Stromal cell of bone marrow (primary cell): ENCODE measurements at regions not wholly inside any gene's neighbourhood (a gene's known extent, or its start where the extent isn't known, plus 50 kb on each side); places are given as distances from the start of the nearest gene placed in this dataset.
A peak's percentile ranks its signal among the peaks of the same experiment; 100 is the strongest.

Source experiments
- DNase-seq: peaks from one replicate; pipeline ENCODE4 v3.0.0-alpha.2; 2012; ENCODE audit warnings: low read depth

DNA sequence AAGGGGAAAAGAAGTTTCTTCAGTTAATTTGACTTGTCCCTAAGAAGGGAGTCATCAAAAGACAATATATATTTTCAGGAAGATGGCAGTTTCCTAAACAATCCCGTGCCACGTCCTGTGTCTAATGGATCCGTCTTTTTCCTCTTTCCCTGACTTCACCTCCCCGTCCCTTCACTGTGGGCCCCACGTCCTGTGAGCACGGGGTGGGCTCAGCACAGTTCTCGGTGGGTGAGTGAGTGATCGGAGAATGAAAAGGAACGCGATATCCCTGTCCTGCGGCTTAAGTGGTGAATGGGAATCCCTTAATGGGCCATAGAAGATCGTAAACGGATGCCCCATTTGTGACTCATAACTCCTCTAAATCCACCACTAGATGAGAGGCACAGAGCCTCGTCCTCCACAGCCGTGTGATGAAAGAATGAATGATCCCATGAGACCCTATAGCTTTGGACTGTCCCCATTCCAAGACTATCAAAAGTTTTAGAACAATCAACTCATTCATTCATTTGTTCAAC lies 63.5 kb upstream of the PITRM1 start:
- DNase-seq = no peak

DNA sequence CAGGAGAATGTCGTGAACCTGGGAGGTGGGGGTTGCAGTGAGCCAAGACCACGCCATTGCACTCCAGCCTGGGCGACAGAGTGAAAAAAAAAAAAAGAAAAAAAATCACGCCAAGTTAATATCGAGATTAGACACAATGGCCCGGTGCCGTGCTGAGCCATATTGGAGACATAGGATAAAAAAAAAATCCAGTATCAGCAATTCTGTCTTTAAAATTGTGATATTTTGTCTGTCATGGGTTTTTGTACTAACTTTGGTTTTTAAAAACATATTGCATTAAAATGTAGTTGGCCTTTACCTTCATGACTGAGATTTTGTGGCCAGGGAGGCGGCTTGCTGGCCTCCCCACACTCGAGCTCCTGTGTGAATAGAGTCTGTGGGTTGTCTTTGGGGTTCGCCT lies 62.8 kb upstream of the PITRM1 start:
- no peak for DNase-seq

DNA sequence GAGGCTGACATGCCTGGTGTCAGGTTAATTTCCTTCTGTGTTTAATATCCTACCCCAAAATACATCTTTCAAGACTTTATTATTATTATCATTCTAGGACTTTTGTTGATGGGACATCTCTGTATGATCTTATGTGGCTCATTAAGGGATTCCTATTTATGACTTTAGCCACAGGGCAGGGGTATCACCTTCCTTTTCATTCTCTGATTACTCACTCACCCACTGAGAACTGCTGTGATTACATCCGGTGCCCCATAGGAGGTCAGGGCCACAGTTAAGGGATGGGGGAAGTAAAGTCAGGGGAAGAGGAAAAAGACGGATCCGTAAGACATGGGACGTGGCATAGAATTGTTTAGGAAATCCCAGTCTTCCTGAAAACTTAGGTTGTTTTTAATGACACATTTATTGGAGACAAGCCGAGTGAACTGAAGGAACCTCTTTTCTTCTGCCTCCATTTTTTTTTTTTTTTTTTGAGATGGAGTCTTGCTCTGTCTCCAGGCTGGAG lies 61.0 kb upstream of the PITRM1 start:
- DNase-seq = no peak

DNA sequence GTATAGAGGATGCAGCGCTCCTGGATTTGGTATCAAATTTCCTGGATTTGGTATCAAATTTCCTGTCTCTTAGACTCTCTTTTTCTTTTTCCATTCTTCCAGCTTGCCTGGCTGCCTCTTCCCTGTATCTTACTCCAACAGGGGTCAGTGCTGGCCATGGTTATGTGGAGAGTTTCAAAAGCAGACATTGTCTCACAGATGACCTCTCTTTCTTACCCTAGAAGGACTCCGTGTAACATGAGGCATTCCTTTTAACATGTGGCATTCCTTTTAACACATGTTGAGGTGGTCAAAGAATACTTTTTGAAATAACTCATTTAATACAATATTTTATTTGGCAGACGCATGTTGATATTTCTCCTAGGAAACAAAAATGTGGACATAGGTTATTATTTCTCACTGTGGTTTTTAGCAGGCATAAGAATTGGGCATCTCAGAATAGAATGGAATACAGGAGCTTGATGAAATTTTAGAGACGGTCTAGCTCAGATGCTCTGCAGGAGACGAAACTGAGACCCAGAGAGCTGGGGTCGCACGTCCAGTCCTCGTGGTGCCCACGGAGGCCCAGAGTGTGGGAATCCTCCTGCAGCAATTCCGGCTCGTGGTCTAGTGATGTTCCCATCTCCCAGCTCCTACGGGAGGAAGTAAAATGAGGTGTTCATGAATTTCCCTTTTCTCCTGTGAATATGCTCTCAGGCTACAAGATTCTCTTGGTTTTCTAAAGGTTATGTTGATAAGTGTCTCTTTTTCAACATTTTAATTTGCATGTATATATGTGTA lies 59.6 kb upstream of the PITRM1 start:
- peak; percentile 76 for DNase-seq

DNA sequence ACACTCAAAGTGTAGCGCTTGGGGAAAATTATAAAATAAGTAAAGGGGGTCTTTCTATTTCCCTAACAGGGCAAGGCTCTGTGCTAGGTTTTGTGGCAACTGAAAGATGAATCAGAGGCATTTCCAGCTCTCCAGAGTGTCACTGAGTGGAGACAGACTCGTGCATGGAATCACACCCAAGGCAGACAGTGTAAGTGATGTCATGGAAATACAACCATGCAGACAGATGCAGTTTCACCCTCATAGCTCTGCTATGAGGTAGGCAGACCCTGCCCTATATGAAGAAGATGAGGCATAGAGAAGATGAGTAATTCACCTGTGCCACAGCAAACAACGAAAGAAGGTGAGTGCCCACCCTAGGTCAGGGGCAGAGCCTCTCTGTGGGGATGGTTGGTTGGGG lies 57.2 kb upstream of the PITRM1 start:
- no peak for DNase-seq

DNA sequence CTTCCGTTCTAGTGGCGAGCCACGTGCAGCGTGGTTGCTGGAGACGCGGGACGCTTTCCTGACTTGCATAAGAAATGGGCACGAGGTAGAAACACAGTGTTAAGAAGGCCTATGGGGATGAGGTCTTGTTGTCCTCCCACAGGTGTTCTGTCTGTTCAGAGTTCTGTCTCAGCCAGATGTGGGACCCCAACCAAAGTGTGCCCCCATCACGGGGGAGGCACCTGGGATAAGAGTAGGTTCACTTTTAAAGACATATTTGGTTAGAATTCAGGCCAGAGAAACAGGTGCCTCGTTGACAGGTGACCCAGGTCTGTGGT lies 56.0 kb upstream of the PITRM1 start:
- DNase-seq = no peak

DNA sequence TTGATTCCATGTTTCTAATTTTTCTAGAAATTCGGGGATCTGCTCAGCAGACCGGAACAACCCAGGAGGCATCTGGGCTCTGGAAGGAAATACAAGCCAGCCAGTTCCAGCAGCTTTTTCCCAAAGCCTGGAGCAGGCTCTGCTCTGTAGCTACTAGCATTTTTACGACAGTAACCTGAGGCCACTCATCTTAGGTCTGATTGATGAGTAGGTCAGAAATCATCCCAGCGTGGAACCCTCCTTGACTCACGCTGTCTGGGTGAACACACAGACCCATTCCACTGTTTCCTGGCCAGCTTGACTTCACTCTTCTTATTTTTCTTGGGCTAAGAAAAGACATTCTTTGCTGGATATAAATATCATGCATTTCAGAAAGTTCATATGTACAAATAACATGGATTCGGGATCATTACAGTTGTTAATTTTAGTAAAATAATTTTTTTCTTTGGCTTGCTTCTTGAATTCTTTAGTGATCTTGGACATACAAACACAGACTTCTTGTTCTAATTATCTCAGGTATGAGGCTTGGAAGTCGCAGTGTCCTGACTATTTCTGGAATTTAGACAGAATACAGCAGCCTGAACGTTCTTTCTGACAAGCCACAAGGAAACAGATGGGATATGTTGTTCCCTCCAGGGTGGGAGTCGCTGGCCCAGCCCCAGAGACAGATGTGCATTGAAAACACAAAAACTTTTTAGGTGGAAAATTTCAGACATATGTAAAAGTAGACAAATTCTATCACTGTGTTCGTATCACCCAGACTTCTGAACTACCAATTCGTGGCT lies 54.6 kb upstream of the PITRM1 start:
- no peak for DNase-seq

DNA sequence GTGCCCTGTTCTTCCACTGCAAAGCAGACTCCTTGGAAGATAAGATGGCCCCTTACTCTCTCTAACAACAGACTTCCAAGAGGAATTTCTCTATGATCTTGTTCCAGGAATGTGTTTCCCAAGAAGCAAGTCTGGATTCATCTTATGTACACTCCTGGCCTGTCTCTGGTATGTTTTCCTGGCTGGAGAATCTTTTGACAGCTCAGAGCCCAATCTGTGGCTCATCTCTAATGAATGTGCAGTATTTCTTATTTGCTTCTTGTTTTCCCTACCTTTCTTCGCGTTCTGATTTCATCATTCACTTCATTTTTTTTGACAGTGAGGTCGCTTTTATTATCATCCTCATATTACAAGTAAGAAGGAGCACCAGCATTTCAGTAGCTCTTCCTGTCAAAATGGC lies 53.0 kb upstream of the PITRM1 start:
- DNase-seq = no peak

DNA sequence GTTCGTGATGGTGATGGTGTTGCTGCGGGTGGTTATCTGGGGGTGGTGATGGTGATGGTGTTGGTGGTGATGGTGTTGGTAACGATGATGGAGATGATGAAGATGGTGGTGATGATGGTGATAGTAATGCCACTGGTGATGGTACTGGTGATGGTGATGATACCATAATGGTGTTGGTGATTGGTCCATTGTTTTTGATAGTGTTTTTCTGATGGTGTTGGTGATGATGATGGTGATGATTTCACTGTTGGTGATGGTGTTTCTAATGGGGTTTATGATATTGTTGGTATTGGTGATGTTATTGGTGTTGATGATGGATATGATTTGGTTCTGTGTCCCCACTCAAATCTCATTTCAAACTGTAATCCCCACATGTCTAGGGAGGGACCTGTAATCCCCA lies 51.7 kb upstream of the PITRM1 start:
- DNase-seq = no peak

DNA sequence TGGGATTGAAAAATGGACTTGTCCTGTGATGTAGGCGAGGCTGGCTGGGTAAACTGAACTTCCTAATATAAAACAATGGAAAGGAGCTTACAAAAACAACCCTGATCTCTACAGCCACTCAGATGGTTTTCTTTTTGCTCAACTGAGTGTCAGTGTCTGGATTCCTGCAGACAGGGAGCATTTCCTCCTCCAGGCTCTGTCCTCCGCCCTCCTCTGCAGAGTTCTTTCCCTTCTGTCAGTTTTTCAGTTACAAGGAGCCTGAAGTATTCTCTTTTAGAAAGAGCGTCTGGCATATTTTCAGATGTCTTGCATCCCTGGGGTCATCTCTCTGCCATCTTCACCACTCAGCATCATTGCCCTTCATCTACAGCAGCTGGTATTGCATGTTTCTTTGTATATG lies 50.0 kb upstream of the PITRM1 start:
- DNase-seq = no peak
